HG03354 (cell line): ENCODE measurements at regions not wholly inside any gene's neighbourhood (a gene's known extent, or its start where the extent isn't known, plus 50 kb on each side); places are given as distances from the start of the nearest gene placed in this dataset.
"Not testable (repeated sequence)": the region's sequence is repeated elsewhere in the genome, so short reads cannot be mapped to it uniquely, and the experiment has no call there.

Source experiments
- ATAC-seq: cut with Tn5 transposase; IDR thresholded peaks from one replicate; pipeline ENCODE4 v1.9.1; 2021; ENCODE audit warnings: mild to moderate bottlenecking; ENCODE audit not compliant: unreplicated experiment, poor library complexity, severe bottlenecking

- not testable (repeated sequence) for ATAC-seq
These were observed 144.7 kb upstream of the CRYM start for GRCh38 chr16:21422824-21423223.

DNA sequence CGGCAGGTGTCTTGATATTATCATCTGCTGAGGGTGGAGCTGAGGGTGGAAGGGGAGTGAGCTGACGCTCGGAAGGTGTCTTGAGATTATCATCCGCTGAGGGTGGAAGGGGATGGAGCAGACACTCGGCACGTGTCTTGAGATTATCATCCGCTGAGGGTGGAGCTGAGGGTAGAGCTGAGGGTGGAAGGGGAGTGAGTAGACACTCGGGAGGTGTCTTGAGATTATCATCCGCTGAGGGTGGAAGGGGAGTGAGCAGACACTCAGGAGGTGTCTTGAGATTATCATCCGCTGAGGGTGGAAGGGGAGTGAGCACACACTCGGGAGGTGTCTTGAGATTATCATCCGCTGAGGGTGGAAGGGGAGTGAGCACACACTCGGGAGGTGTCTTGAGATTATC, 126.6 kb upstream of the CRYM start:
- ATAC-seq, result not testable (repeated sequence)

- ATAC-seq, result not testable (repeated sequence)
These were observed 119.8 kb upstream of the CRYM start for GRCh38 chr16:21397866-21398265.

GRCh38 chr16:21396545-21396944, 118.5 kb upstream of the CRYM start:
- not testable (repeated sequence) for ATAC-seq

- ATAC-seq, result not testable (repeated sequence)
These were observed 112.5 kb upstream of the CRYM start for GRCh38 chr16:21390634-21391033.

- ATAC-seq, result not testable (repeated sequence)
These were observed 111.8 kb upstream of the CRYM start for GRCh38 chr16:21389860-21390259.

- ATAC-seq, result not testable (repeated sequence)
These were observed 109.7 kb upstream of the CRYM start for GRCh38 chr16:21387757-21388156.

GRCh38 chr16:21386201-21386915, 108.3 kb upstream of the CRYM start:
- ATAC-seq, result not testable (repeated sequence)

DNA sequence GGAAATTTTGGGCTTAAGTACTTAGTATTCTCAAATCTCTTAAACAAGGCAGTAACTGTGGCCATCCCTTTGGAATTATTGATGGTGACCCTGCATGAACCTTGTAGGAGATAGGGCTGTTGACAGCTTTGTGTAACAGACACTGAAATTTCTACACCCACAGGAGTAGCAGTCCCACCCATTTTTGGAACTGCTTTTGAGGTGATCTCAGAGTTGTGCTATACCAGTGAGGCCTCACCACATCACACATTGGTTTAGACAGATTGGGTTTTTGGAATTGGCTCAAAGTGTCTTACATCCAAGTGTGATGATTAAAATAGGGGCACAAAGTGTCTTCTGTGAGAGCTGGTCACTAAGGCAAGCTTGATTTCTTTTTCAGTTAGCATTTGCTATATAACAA, 105.6 kb upstream of the CRYM start:
- ATAC-seq, result not testable (repeated sequence)

- ATAC-seq, result peak; percentile 79
These were observed 101.6 kb upstream of the CRYM start for GRCh38 chr16:21379645-21380044.

GRCh38 chr16:21376196-21376899, 98.3 kb upstream of the CRYM start:
- not testable (repeated sequence) for ATAC-seq

DNA sequence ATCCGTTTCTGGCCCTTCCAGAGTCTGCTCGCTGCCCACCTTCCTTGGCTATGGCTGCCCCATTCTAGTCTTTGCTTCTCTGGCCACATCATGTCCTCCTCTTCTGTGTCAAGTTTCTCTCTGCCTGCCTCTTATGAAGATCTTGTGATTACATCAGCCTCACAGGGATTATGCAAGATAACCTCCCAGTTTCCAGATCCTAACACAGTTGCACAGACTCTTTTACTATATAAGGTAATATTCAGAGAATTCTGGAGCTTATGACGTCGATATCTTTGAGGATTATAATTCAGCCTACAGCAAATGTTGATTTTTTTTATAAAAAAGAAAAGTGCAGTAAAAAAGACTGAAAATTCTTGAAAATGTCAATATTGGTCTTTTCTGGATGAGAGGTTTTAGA, 97.2 kb upstream of the CRYM start:
- not testable (repeated sequence) for ATAC-seq

- ATAC-seq, result not testable (repeated sequence)
These were observed 95.4 kb upstream of the CRYM start for GRCh38 chr16:21373454-21373853.

- not testable (repeated sequence) for ATAC-seq
These were observed 94.8 kb upstream of the CRYM start for GRCh38 chr16:21372862-21373261.

GRCh38 chr16:21372162-21372835, 94.2 kb upstream of the CRYM start:
- not testable (repeated sequence) for ATAC-seq

GRCh38 chr16:21370791-21371190, 92.7 kb upstream of the CRYM start:
- not testable (repeated sequence) for ATAC-seq

DNA sequence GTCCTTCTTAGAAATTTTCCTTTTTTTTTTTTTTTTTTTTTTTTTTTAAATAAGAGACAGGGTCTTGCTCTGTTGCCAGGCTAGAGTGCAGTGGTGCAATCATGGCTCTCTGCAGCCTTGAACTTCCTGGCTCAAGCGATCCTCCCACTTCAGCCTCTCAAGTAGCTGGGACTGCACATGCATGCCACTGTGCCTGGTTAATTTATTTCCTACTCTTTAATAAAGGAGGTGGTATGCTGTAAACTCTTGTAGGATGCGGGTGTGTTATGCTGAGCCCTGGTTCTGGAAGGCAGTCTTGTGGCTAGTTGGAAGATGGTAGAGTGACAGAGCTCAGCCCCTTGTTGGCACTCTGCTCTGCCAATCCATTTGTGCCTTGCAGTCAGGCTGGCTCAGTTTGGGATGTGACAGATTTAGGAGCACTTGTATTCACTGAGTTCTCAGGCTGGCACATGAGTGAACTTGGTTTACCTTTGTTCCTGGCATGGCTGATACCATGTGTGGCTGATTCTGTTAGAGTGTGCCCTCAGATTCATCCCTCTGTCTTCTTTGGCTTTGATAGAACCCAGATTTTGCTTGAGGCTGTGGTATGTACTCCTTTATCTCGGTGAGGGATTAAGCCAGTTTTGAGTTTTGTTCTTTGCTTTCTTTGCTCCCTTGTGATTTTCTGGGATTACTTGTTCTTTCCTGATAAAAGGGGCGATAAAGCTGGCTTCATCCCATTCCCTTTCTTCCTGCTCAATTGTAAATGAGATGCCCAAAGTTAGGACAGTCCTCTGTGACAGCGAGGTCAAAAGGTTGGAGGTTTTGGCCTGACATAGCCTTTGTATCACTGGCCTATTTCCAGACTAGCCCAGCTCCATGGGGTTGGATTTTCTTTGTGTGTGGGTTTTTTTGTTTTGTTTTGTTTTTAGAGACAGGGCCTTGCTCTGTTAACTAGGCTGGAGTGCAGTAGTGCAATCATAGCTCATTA, 91.2 kb upstream of the CRYM start:
- not testable (repeated sequence) for ATAC-seq

DNA sequence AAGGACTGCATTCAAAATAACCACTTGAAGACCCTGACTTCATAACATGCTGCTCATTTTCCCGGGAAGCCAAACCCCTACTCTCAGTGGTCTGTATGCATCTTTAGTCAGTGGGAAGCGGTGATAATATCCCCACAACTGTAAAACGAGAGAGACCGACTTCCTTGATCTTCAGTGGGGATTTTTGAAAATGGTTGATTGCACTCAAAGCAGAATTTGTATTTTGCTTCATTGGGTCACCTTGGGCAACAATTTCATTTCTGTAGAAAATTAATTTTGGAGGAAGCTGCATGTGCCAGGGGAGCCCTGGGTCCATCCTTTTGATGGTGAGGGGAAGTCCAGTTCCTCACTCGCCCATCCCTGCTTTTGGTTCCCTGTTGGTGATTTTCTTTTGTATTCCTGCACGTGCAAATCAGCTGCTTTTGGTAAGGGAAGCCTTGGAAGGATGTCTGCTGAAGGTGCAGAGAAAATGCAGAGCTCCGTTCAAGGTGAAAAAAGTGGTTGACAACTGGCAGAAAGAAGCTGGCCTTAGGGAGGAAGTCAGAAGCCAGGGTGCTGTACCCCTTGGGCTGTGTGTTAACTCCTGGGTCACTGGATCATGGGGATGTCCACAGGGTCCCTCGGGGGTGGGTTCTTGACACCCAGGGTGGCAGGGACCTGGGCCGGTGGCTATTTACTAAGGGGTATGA, 89.8 kb upstream of the CRYM start:
- ATAC-seq, result not testable (repeated sequence)

- ATAC-seq, result peak; percentile 40
These were observed 88.9 kb upstream of the CRYM start for GRCh38 chr16:21366998-21367397.
